Activated CD8-positive, alpha-beta memory T cell treated with anti-CD3 and anti-CD28 coated beads, Interleukin-2, amount 50 U/mL, for 24 hours (primary cell): ENCODE measurements at regions not wholly inside any gene's neighbourhood (a gene's known extent, or its start where the extent isn't known, plus 50 kb on each side); places are given as distances from the start of the nearest gene placed in this dataset.

Source experiments
- DNase-seq: peaks from one replicate; pipeline ENCODE4 v3.0.0-alpha.2; 2020; ENCODE audit errors: extremely low read depth

- DNase-seq = no peak
Observed at GRCh38 chr6:147621263-147621662, 112.8 kb downstream of the SAMD5 start.

DNA sequence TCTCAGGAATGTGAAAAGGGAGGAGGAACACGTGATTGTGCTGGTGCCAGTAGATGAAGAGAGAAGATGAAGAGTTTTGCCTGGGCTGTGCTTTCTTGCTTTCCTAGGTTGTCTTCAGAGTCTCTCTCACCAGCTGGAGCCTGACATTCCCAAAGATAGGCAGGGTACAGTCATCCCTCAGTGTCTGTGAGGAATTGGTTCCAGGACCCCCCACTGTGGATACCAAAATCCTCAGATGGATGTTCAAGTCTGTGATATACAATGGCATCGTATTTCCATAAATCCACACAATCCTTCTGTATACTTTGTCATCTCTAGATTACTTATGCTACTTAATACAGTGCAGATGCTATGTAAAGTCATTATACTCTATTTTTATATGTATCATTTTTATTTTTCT is 113.5 kb downstream of the SAMD5 start:
- no peak for DNase-seq

- DNase-seq = no peak
Observed at GRCh38 chr6:147624946-147625515, 116.5 kb downstream of the SAMD5 start.

- no peak for DNase-seq
Observed at GRCh38 chr6:147625946-147626345, 117.5 kb downstream of the SAMD5 start.

DNA sequence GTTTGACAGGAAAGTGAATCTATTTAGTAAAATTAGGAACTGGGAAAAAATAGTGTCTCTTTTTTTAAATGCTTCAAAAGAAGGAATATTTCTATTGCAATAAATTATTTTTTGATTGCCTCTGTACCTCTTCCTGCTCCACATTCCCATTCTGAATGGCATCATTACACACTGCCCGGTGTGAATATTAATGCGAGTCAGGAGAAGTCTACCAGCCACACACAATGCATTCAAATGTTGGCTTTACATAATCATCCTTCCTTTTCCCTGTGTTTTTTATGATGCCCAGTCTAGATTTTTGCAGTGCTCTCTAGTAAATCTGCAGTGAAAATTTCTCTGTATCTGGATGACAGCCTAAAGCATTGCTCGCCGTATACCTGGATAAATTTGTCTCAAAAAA is 118.9 kb downstream of the SAMD5 start:
- no peak for DNase-seq

GRCh38 chr6:147633191-147633590 is 124.7 kb downstream of the SAMD5 start:
- DNase-seq = no peak

DNA sequence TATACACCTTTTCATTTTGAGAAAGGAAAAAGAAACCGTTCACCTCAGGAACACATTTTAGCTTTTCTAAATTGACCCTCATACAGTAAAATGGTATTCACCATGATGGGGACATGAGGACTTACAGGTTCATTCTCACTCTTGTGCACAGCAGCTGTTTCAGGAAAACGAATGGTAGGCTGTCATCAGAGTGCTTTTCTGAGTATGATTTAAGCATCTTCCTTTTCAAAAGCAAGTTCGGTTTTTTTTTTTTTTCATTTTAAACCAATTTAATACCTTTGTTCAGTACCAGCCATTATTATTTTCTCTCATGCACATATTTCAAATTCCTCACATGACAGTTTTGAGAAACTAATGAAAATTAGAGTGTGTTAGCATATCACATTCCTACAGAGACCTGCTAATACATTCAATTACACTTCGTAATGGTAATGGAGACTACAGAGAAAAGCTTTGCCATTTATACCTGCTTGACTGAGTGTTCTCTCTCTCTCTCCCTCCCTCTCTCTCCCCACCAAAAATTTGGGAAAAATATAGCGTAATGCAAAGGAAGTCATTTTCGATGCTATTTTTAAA is 129.2 kb downstream of the SAMD5 start:
- DNase-seq = no peak

DNA sequence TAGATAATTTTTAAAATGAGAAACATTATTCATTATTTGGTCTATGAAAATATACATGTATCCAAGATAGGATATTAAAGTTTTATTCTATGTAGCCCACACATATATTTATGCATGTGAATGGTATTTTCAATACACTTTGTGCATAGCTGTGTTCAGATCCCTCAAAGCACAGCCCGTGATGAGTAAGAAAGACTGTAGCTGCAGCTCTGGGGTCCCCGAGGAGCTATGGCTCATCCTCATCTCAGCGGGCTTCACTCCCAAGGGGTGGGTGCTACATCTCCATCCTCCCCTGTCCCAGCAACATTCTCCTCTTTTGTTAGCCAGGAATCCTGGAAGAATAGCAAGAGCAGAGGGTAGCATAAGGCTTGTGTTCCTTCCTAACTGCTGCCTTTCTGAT is 130.8 kb downstream of the SAMD5 start:
- no peak for DNase-seq

GRCh38 chr6:147640606-147641005 is 132.1 kb downstream of the SAMD5 start:
- DNase-seq = no peak

GRCh38 chr6:147641511-147641910 is 133.0 kb downstream of the SAMD5 start:
- no peak for DNase-seq

GRCh38 chr6:147642458-147642857 is 134.0 kb downstream of the SAMD5 start:
- no peak for DNase-seq

- DNase-seq = no peak
Observed at GRCh38 chr6:147643341-147644200, 135.1 kb downstream of the SAMD5 start.

GRCh38 chr6:147648916-147649315 is 140.4 kb downstream of the SAMD5 start:
- no peak for DNase-seq

DNA sequence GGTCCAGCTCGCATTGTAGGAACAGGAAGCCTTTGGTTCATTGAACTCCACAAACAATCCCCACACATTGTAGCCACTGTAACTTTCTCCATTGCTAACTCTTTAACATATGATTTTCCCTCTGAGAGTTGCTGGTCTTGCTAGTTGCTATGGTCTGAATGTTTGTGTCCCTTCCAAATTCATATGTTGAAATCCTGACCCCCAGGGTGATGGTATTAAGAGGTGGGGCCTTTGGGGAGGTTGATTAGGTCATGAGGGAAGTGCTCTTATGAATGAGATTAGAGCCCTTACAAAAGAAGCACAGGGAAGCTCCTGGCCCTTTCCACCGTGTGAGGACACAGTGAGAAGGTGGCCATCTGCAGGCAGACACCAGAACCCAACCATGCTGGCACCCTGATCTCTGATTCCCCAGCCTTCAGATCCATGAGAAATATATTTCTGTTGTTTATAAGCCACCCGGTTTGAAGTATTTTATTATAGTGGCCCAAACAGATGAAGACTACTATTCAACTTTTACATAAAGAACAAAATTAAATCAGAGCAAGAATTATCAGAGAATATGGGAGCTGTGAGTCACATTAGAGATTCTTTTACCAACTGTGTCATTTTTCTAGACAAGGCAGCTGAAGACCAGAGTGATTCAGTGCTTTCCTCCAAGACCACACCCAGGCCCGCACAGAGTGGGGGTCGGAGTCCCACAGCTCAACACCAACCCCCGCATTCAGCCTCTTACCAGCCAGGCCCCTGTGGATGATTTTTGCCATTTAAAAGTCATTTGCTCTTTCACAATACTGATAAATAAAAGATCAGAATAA is 143.0 kb downstream of the SAMD5 start:
- DNase-seq = no peak

DNA sequence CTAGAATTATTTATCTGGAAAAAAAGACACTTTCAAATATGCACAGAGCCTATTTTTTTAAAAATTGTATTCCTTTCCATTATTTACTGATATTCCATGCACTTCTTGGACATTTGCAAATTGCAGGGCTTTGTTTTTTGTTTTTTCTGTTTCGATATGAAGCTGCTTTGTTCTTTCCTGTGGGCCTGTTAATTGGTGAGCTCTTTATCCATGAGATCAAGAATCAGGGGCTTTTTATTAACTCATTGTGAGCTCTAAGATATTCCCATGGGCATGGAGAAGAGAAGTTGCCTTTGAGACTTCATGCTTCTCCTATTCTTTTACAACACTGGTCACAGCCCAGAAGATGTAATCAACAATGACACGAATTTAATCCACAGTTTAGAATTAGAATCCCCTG is 145.1 kb downstream of the SAMD5 start:
- DNase-seq = no peak

DNA sequence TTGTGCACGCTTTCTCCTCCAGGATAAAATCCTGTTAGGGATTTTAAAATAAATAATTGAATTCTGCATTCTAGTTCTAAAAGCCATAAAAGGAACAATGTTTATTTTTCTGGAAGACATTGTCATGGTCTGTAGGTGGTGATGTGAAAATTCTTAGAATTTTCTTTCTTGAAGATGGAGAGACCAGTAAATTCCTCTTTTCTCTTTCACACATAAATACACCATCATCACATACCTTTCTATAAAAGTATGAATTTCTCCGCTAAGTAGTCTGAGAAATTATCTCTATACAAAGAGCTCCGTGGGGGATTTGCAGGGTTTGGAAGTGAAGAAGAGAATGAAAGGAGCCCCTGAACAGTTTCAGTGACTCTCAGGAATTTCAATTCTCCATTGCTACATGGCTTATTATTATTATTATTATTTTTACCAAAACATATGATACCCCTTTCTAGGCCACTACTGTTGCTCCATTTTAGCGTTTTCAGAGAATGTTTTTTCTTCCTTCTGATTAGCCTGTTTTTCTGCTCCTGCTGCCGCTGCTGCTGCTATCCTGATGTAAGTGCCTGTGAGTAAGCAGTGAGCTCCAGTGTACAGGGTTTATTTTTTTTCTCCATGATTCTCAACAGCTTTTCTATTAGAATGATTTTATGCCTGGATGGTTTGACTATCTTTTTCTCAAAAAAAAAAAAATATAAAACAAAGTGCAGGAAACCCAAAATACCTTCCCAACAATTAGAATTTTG is 145.8 kb downstream of the SAMD5 start:
- DNase-seq = no peak

DNA sequence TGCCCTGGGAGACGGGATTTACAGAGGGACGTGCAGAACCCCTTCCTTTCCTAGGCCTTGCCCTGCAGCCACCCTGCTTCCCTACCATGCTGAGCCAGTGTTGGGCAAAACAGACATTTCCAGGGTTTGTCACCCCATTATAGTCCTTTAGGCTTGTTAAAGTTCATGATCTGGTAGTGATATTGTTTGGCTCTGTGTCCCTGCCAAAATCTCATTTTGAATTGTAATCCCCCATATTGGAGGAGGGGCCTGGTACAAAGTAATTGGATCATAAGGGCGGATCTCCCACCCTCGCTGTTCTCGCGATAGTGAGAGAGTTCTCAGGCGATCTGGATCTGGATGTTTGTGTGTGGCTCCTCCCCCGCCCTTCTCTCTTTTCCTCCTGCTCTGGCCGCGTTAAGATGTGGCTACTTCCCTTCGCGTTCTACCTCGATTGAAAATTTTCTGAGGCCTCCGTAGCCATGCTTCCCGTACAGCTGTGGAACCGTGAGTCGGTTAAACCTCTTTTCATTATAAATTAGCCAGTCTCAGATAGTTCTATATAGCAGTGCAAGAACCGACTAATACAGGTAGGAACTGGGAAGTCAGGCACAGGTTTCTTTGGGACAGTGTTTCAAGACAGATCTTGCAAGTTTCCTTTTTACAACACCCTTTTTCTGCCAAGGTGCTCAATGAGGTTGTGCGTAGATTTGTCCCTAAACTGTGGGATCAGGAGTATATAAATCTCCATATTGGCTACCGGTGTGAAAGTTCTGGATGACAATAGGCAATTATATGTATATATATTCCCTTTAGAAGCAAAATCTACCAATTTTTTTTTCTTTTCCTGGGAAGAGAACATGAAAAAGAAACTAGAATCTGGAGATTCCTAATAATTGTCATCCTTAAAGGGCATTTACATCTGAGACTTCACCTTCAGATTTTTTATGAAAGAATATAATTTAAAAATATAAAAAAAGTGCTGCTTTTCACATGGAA is 152.1 kb downstream of the SAMD5 start:
- no peak for DNase-seq

GRCh38 chr6:147662646-147663045 is 154.2 kb downstream of the SAMD5 start:
- no peak for DNase-seq

DNA sequence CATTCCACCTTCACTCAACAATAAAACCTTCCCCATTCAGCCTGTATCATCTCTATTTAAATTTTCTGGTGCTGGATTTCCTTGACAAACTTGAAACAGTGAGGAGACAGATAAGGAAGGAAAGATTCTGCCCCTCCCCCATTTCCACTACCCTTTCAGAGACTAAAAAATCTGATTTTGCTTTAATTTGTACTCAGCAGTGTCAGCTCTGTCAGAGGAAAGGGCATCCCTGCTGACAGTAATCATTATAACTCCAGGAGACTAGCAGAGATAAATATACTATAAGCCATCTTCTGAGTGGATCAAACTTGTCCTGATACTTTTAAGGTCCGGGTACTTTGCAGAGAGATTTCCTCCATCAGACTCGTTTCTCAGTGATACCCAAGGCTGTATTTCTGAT is 155.6 kb downstream of the SAMD5 start:
- no peak for DNase-seq

- DNase-seq = no peak
Observed at GRCh38 chr6:147666255-147666654, 157.8 kb downstream of the SAMD5 start.
